ENCODE measurements at regions not wholly inside any gene's neighbourhood (a gene's known extent, or its start where the extent isn't known, plus 50 kb on each side); places are given as distances from the start of the nearest gene placed in this dataset.
A peak's percentile ranks its signal among the peaks of the same experiment; 100 is the strongest.
"Not testable (repeated sequence)": the region's sequence is repeated elsewhere in the genome, so short reads cannot be mapped to it uniquely, and the experiment has no call there.

DNA sequence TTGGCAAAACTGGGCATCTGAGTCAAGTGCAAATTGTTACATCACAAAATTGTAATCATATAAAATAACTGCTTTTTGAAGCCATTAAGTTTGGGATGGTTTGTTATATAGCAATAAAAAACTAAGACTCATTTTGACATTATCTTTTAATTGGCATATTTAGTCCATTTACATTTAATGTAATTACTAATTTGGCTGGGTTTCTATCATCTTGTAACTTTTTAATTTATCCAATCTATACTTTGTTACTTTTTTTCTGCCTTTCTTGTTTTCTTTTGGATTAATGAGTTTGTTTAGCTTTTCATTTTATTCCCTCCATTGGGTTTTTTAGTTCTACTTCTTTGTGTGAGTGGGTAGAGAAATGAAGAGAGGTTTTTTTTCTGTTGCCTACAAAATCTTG lies 76.3 kb downstream of the DRAM2 start:
- DNase-seq, result no peak

- no peak for DNase-seq
Measured at GRCh38 chr1:111062624-111063023, 77.3 kb downstream of the DRAM2 start.

- DNase-seq, result no peak
Measured at GRCh38 chr1:111062081-111062480, 77.8 kb downstream of the DRAM2 start.

DNA sequence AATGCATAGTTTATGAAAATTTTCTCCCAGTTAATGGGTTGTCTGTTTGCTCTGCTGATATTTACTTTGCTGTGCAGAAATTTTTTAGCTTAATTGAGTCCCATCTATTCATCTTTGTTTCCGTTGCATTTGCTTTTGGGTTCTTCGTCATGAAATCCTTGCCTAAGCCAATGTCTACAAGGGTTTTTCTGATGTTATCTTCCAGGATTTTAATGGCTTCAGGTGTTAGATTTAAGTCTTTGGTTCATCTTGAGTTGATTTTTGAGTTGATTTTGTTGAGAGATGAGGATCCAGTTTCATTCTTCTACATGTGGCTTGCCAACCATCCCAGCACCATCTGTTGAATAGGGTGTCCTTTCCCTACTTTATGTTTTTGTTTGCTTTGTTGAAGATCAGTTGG lies 85.2 kb downstream of the DRAM2 start:
- DNase-seq, result no peak

- no peak for DNase-seq
Measured at GRCh38 chr1:111052246-111052645, 87.6 kb downstream of the DRAM2 start.

DNA sequence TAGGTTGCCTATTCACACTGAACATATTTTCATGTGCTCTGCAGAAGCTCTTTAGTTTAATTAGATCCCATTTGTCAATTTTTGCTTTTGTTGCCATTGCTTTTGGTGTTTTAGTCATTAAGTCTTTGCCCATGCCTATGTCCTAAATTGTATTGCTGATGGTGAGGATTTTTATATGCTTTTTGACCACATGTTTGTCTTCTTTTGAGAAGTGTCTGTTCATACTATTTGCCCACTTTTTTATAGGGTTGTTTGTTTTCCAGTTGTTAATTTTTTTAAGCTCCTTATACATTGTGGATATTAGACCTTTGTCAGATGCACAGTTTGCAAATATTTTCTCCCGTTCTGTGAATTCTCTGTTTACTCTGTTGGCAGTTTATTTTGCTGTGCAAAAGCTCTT lies 84.5 kb upstream of the LRIF1 start:
- not testable (repeated sequence) for DNase-seq

GRCh38 chr1:111045033-111045722 lies 81.5 kb upstream of the LRIF1 start:
- no peak for DNase-seq

DNA sequence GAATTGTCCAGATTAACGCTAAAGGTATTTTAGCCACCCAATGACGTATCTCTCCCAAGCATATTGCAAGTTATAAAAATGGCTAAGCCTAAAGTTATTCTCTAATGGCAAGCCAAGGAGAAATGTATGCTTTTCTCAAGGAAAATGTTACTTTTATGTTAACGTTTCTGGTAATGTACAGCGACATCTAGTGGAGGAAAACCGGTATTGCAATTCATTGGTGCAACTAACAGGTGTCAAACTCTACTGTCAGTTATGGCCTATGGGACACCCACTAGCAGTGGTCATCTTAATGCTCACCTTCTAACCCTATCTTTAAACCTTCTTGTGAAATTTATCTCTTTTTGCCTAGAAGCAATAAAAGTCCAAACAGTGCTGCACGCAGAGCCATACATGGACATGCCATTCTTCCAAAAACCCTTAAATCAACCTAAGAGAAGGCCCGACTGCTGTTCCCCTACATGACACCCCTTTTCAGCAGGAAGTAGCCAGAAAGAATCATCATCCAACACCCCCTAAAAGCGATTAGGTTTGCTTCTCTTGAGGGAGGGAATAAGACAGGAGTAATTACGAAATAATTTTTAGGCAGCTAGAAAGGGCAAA lies 68.7 kb upstream of the LRIF1 start:
- peak; percentile 63 for DNase-seq

DNA sequence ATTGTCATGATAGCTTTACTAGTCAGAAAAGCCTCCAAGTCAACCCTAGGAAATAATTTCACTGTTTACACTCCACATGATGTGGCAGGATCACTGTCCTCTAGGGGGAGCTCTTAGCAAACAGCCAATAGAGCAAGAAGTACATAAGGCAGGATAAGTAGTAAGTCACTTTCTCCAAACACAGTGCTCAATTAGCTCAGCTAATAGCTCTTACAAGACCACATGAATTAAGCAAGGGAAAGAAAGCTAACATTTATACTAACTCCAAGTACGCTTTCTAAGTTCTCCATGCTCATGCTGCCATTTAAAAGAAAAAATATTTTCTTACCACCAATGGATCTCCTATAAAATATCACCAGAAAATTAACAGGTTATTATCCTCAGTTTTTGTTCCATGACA lies 66.9 kb upstream of the LRIF1 start:
- DNase-seq, result peak; percentile 40

GRCh38 chr1:111025109-111025508 lies 61.4 kb upstream of the LRIF1 start:
- no peak for DNase-seq

- no peak for DNase-seq
Measured at GRCh38 chr1:111015222-111015621, 51.5 kb upstream of the LRIF1 start.

Data from eye (tissue), 1 donor.